HCT116 (cell line): ENCODE measurements at regions not wholly inside any gene's neighbourhood (a gene's known extent, or its start where the extent isn't known, plus 50 kb on each side); places are given as distances from the start of the nearest gene placed in this dataset.

Source experiments
- CBX3 ChIP-seq: IDR thresholded peaks from 2 replicates; pipeline ENCODE4 v1.6.1; 2012; ENCODE audit warnings: low read depth
- CEBPB ChIP-seq: IDR thresholded peaks from 2 replicates; pipeline ENCODE4 v1.6.1; 2012; ENCODE audit warnings: low read depth
- POLR2A ChIP-seq: IDR thresholded peaks from 2 replicates; pipeline ENCODE4 v1.7.0; 2011; ENCODE audit warnings: borderline replicate concordance; ENCODE audit not compliant: insufficient read depth, insufficient read length; ENCODE audit errors: extremely low read depth
- POLR2AphosphoS5 ChIP-seq: IDR thresholded peaks from 2 replicates; pipeline ENCODE4 v1.6.1; 2011; ENCODE audit warnings: mild to moderate bottlenecking, low read depth, low read length, moderate library complexity
- SIN3A ChIP-seq: IDR thresholded peaks from 2 replicates; pipeline ENCODE4 v1.6.1; 2012; ENCODE audit warnings: low read depth
- SP1 ChIP-seq: IDR thresholded peaks from 2 replicates; pipeline ENCODE4 v1.6.1; 2012; ENCODE audit warnings: low read depth
- TCF7L2 ChIP-seq: IDR thresholded peaks from 2 replicates; pipeline ENCODE4 v1.7.0; 2011; ENCODE audit warnings: borderline replicate concordance, inconsistent platforms; ENCODE audit not compliant: insufficient read depth, insufficient read length; ENCODE audit errors: extremely low read depth
- YY1 ChIP-seq: IDR thresholded peaks from 2 replicates; pipeline ENCODE4 v1.6.1; 2011; ENCODE audit warnings: low read length, low read depth, moderate library complexity, mild to moderate bottlenecking; ENCODE audit not compliant: insufficient replicate concordance; ENCODE audit errors: extremely low read depth
- TF ChIP-seq, protein P1 (sequence below): IDR thresholded peaks from 2 replicates; pipeline ENCODE4 v1.6.1; 2012
- TF ChIP-seq, protein P2 (sequence below), 3 experiments: fragments of 200-600 bp in 1 of 3; sonication (generic) in 1 of 3; IDR thresholded peaks in 2 of 3; conservative IDR thresholded peaks in 1 of 3; 2 replicates each; pipeline ENCODE4 v1.5.1; 2012 to 2017; ENCODE audit warnings: low read depth in 2 of 3, low read length in 2 of 3, antibody characterized with exemption in 1 of 3, borderline replicate concordance in 1 of 3, control low read depth in 1 of 3, mild to moderate bottlenecking in 1 of 3, mixed read lengths in 1 of 3, mixed run types in 1 of 3, moderate library complexity in 1 of 3; ENCODE audit not compliant: insufficient read depth in 1 of 3
- TF ChIP-seq, protein P3 (sequence below): IDR thresholded peaks from 2 replicates; pipeline ENCODE4 v1.6.1; 2012; ENCODE audit warnings: low read depth

DNA sequence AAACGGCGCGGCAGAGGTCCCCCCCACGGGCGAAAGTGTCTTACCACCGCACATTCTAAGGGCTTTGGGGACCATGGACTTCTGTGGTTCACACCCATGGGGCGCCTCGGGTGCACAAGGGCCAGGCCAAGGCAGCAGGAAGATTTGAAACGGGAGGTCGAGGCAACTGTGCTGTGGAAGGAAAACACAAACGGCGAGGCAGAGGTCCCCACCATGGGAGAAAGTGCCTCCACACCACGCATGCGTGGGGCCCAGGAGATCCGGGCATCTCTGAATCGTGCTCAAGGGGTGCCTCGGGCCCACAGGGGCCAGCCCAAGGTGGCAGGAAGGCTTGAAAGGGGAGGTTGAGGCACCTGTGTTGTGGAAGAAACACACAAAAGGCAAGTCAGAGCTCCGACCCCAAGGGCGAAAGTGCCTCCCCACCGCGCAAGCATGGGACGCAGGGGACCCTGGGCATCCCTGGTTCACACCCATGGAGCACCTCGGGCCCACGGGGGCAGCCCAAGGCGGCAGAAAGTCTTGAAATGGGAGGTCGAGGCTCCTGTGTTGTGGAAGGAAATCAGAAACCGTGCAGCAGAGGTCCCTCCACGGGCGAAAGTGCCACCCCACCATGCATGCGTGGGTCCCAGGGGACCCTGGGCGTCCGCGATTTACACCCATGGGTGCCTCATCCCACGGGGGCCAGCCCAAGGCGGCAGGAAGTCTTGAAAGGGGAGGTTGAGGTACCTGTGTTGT lies 371.0 kb downstream of the ALG10 start:
- TF ChIP-seq, protein P1, sequence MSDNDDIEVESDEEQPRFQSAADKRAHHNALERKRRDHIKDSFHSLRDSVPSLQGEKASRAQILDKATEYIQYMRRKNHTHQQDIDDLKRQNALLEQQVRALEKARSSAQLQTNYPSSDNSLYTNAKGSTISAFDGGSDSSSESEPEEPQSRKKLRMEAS: no peak
- TF ChIP-seq, protein P2, sequence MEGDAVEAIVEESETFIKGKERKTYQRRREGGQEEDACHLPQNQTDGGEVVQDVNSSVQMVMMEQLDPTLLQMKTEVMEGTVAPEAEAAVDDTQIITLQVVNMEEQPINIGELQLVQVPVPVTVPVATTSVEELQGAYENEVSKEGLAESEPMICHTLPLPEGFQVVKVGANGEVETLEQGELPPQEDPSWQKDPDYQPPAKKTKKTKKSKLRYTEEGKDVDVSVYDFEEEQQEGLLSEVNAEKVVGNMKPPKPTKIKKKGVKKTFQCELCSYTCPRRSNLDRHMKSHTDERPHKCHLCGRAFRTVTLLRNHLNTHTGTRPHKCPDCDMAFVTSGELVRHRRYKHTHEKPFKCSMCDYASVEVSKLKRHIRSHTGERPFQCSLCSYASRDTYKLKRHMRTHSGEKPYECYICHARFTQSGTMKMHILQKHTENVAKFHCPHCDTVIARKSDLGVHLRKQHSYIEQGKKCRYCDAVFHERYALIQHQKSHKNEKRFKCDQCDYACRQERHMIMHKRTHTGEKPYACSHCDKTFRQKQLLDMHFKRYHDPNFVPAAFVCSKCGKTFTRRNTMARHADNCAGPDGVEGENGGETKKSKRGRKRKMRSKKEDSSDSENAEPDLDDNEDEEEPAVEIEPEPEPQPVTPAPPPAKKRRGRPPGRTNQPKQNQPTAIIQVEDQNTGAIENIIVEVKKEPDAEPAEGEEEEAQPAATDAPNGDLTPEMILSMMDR (IDR thresholded peaks at IDR 0.05 in 2 of 3, conservative IDR thresholded peaks at IDR 0.05 in 1 of 3; ENCODE audit: borderline replicate concordance in 1 of 3, insufficient read depth in 1 of 3, low read depth in 2 of 3, low read length in 2 of 3): no peak
- TF ChIP-seq, protein P3, sequence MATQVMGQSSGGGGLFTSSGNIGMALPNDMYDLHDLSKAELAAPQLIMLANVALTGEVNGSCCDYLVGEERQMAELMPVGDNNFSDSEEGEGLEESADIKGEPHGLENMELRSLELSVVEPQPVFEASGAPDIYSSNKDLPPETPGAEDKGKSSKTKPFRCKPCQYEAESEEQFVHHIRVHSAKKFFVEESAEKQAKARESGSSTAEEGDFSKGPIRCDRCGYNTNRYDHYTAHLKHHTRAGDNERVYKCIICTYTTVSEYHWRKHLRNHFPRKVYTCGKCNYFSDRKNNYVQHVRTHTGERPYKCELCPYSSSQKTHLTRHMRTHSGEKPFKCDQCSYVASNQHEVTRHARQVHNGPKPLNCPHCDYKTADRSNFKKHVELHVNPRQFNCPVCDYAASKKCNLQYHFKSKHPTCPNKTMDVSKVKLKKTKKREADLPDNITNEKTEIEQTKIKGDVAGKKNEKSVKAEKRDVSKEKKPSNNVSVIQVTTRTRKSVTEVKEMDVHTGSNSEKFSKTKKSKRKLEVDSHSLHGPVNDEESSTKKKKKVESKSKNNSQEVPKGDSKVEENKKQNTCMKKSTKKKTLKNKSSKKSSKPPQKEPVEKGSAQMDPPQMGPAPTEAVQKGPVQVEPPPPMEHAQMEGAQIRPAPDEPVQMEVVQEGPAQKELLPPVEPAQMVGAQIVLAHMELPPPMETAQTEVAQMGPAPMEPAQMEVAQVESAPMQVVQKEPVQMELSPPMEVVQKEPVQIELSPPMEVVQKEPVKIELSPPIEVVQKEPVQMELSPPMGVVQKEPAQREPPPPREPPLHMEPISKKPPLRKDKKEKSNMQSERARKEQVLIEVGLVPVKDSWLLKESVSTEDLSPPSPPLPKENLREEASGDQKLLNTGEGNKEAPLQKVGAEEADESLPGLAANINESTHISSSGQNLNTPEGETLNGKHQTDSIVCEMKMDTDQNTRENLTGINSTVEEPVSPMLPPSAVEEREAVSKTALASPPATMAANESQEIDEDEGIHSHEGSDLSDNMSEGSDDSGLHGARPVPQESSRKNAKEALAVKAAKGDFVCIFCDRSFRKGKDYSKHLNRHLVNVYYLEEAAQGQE: no peak
- no peak for TF ChIP-seq CEBPB
- no peak for TF ChIP-seq POLR2A
- no peak for TF ChIP-seq YY1
- TF ChIP-seq SIN3A: no peak
- no peak for TF ChIP-seq CBX3
- no peak for TF ChIP-seq POLR2AphosphoS5
- TF ChIP-seq SP1: no peak
- no peak for TF ChIP-seq TCF7L2
